AG04450 (cell line): ENCODE measurements at regions not wholly inside any gene's neighbourhood (a gene's known extent, or its start where the extent isn't known, plus 50 kb on each side); places are given as distances from the start of the nearest gene placed in this dataset.

Experiments used
- CTCF ChIA-PET: fragments of 300-600, 350-600 bp; formaldehyde crosslinking; extraction: SDS; loops from one replicate; lab custom pipeline; 2022; ENCODE audit warnings: antibody characterized with exemption, inconsistent platforms; lab: Charles Lee
- POLR2A ChIA-PET: fragments of 350-600 bp; formaldehyde crosslinking; extraction: SDS; loops from one replicate; lab custom pipeline; 2021; ENCODE audit warnings: antibody characterized with exemption, inconsistent platforms; lab: Yijun Ruan, JAX
- DNase-seq: peaks from one replicate; pipeline ENCODE4 v3.0.0-alpha.2; 2011; ENCODE audit warnings: low read depth, low spot score
- H3K27ac ChIP-seq: one replicate; pipeline ENCODE4 v1.5.1; 2012; ENCODE audit warnings: low read depth, low read length, control low read depth
- H3K27me3 ChIP-seq: one replicate; pipeline ENCODE4 v1.6.0; 2012; ENCODE audit warnings: low read length; ENCODE audit not compliant: control insufficient read depth, insufficient read depth
- H3K4me3 ChIP-seq: 2 replicates; pipeline ENCODE4 v1.5.1; 2011; ENCODE audit warnings: mild to moderate bottlenecking, low read depth, low read length, control low read depth
- H3K9me3 ChIP-seq: 2 replicates; pipeline ENCODE4 v1.5.1; 2012; ENCODE audit warnings: low read length; ENCODE audit not compliant: control insufficient read depth, insufficient read depth
- CTCF ChIP-seq: IDR thresholded peaks from 2 replicates; pipeline ENCODE4 v1.5.1; 2011; ENCODE audit warnings: low read depth, low read length, control low read depth, inconsistent platforms

- Histone ChIP-seq H3K27me3 (no peaks in the 10 kb centered on the region), H3K9me3 (no peaks in the 10 kb centered on the region), H3K27ac (no peak overlapping the region), H3K4me3 (no peak overlapping the region)
- ChIA-PET CTCF (no interaction called here), POLR2A (no interaction called here)
- DNase-seq, result no peak
- no peak for TF ChIP-seq CTCF
These were observed 274.4 kb downstream of the OXSM start for GRCh38 chr3:26064297-26064696.

GRCh38 chr3:26068890-26069289, 279.0 kb downstream of the OXSM start:
- ChIA-PET CTCF (no interaction called here), POLR2A (no interaction called here)
- TF ChIP-seq CTCF, result no peak
- no peak for DNase-seq
- H3K4me3 ChIP-seq, result no peak overlapping the region
- H3K27ac ChIP-seq, result no peak overlapping the region
- H3K27me3 ChIP-seq, result no peaks in the 10 kb centered on the region
- H3K9me3 ChIP-seq, result no peaks in the 10 kb centered on the region

- CTCF ChIA-PET, result no interaction called here
These were observed 281.0 kb downstream of the OXSM start for GRCh38 chr3:26070854-26071253.

GRCh38 chr3:26074080-26074479, 284.2 kb downstream of the OXSM start:
- DNase-seq, result no peak
- CTCF ChIA-PET, result interaction anchor here (0.5 kb wide), 1 partner anchor 229 kb away, joined by 3 read pairs; no protein-coding TSS in a partner anchor
- H3K27ac ChIP-seq, result no peak overlapping the region
- POLR2A ChIA-PET, result no interaction called here
- TF ChIP-seq CTCF, result no peak
- no peaks in the 10 kb centered on the region; the same call in 1 of the 2 replicates for H3K9me3 ChIP-seq
- H3K27me3 ChIP-seq, result no peaks in the 10 kb centered on the region
- H3K4me3 ChIP-seq, result no peak overlapping the region

More at GRCh38 chr3:26070854-26071253, 281.0 kb downstream of the OXSM start:
- no peak overlapping the region for H3K27ac ChIP-seq
- DNase-seq, result no peak
- no peaks in the 10 kb centered on the region for H3K9me3 ChIP-seq
- no peak for TF ChIP-seq CTCF
- POLR2A ChIA-PET, result no interaction called here
- H3K27me3 ChIP-seq, result no peaks in the 10 kb centered on the region
- H3K4me3 ChIP-seq, result no peak overlapping the region

GRCh38 chr3:26078539-26078938, 288.6 kb downstream of the OXSM start:
- no peak for DNase-seq
- no peak for TF ChIP-seq CTCF
- Histone ChIP-seq H3K27me3 (no peaks in the 10 kb centered on the region), H3K4me3 (no peak overlapping the region), H3K9me3 (no peaks in the 10 kb centered on the region; the same call in 1 of the 2 replicates), H3K27ac (no peak overlapping the region)
- ChIA-PET CTCF (no interaction called here), POLR2A (no interaction called here)
